ENCODE measurements at regions not wholly inside any gene's neighbourhood (a gene's known extent, or its start where the extent isn't known, plus 50 kb on each side); places are given as distances from the start of the nearest gene placed in this dataset.

- no peak for TF ChIP-seq CTCF (IDR thresholded peaks at IDR 0.05; ENCODE audit: poor library complexity, severe bottlenecking)
- no peak for TF ChIP-seq TAF1 (IDR thresholded peaks at IDR 0.05; ENCODE audit: low read depth)
- no peak for TF ChIP-seq POLR2AphosphoS5 (IDR thresholded peaks at IDR 0.05)
- TF ChIP-seq EP300 (conservative IDR thresholded peaks at IDR 0.05; ENCODE audit: poor library complexity, severe bottlenecking) = no peak
- TF ChIP-seq MXI1 (conservative IDR thresholded peaks at IDR 0.05; ENCODE audit: poor library complexity, severe bottlenecking) = no peak
These were observed 170.5 kb downstream of the NNT start for GRCh38 chr5:43773478-43773844.

Data from neural cell (in vitro differentiated cells).